Ishikawa (cell line): ENCODE measurements at regions not wholly inside any gene's neighbourhood (a gene's known extent, or its start where the extent isn't known, plus 50 kb on each side); places are given as distances from the start of the nearest gene placed in this dataset.

ENCODE experiments used
- CEBPB ChIP-seq: IDR thresholded peaks from 2 replicates; pipeline ENCODE4 v1.6.1; 2012
- EGR1 ChIP-seq: IDR thresholded peaks from 2 replicates; pipeline ENCODE4 v1.6.1; 2012
- FOXM1 ChIP-seq: IDR thresholded peaks from 2 replicates; pipeline ENCODE4 v1.6.1; 2012; ENCODE audit warnings: low read depth, borderline replicate concordance
- MAX ChIP-seq: IDR thresholded peaks from 2 replicates; pipeline ENCODE4 v1.6.1; 2012
- RAD21 ChIP-seq: IDR thresholded peaks from 2 replicates; pipeline ENCODE4 v1.6.1; 2012; ENCODE audit warnings: low read depth
- TCF12 ChIP-seq: IDR thresholded peaks from 2 replicates; pipeline ENCODE4 v1.6.1; 2012; ENCODE audit warnings: low read depth
- USF1 ChIP-seq: IDR thresholded peaks from 2 replicates; pipeline ENCODE4 v1.6.1; 2012

DNA sequence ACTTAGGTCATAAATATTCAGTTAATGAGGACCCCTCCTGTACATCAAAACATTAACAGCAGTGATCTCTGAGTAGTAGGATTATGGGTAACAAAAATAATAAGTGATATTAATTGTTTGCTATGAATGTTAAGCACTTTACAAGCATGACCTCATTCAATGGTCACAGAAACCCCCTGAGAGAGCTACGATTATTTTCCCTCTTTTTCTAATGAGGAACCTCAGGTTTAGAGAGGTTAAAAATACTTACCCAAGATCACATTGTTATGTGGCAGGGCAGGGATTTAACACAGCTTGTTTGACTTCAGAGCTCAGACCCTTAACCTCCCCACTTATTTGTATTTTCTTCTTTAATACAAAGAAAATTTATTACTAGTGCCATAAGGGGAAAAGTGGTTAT is 228.2 kb downstream of the TBL1XR1 start:
- no peak for TF ChIP-seq FOXM1
- TF ChIP-seq TCF12, result no peak
- no peak for TF ChIP-seq MAX
- no peak for TF ChIP-seq RAD21
- TF ChIP-seq CEBPB, result no peak
- TF ChIP-seq EGR1, result no peak
- TF ChIP-seq USF1, result no peak
